Vagina (tissue), 2 donors: ENCODE measurements at regions not wholly inside any gene's neighbourhood (a gene's known extent, or its start where the extent isn't known, plus 50 kb on each side); places are given as distances from the start of the nearest gene placed in this dataset.

Source experiments
- DNase-seq, 2 donors: peaks; one replicate each; pipeline ENCODE4 v3.0.0-alpha.2; 2017; ENCODE audit errors: extremely low spot score in 2 of 2
- H3K27ac ChIP-seq: fragments of 200-600 bp; sonication (generic); one replicate; pipeline ENCODE4 v1.5.1; 2019
- H3K27me3 ChIP-seq: fragments of 200-600 bp; sonication (generic); one replicate; pipeline ENCODE4 v1.5.1; 2019
- H3K36me3 ChIP-seq, 2 donors: fragments of 200-600 bp; sonication (generic); one replicate each; pipeline ENCODE4 v1.5.1; 2017 to 2019
- H3K4me1 ChIP-seq: fragments of 200-600 bp; sonication (generic); one replicate; pipeline ENCODE4 v1.5.1; 2019
- H3K4me3 ChIP-seq, 2 donors: fragments of 200-600 bp; sonication (generic); 1 replicate in 1 of 2; 2 replicates in 1 of 2; pipeline ENCODE4 v1.5.1; 2016 to 2019
- H3K9me3 ChIP-seq: fragments of 200-600 bp; sonication (generic); one replicate; pipeline ENCODE4 v1.5.1; 2019
- CTCF ChIP-seq, 3 experiments: fragments of 450-650 bp in 2 of 3; fragments of 200-600 bp in 1 of 3; sonication (generic) in 1 of 3; IDR thresholded peaks; one replicate each; pipeline ENCODE4 v1.5.1; 2017 to 2019; ENCODE audit warnings: antibody characterized with exemption in 3 of 3, mild to moderate bottlenecking in 2 of 3, moderate library complexity in 2 of 3
- POLR2A ChIP-seq, 2 donors: fragments of 450-650 bp; IDR thresholded peaks; one replicate each; pipeline ENCODE4 v1.6.1; 2017; ENCODE audit warnings: antibody characterized with exemption in 2 of 2, mild to moderate bottlenecking in 2 of 2, moderate library complexity in 2 of 2
- POLR2AphosphoS5 ChIP-seq, 2 donors: sonication (generic); formaldehyde crosslinking; IDR thresholded peaks; one replicate each; pipeline ENCODE4 v1.9.0; 2017; ENCODE audit warnings: antibody characterized with exemption in 2 of 2, mild to moderate bottlenecking in 2 of 2, low read depth in 1 of 2; ENCODE audit not compliant: insufficient read depth in 1 of 2
- intact Hi-C: fragments of 100-400 bp; cut with DNase I; formaldehyde crosslinking; loops from one replicate; pipeline ENCODE4 v1.15.1; 2023

- Histone ChIP-seq H3K4me1 (no peaks in the 10 kb centered on the region), H3K9me3 (no peaks in the 10 kb centered on the region), H3K36me3 (no peaks in the 10 kb centered on the region), H3K27me3 (no peaks in the 10 kb centered on the region), H3K4me3 (no peak overlapping the region), H3K27ac (no peak overlapping the region)
- TF ChIP-seq CTCF (IDR thresholded peaks at IDR 0.05) (no peak), POLR2A (IDR thresholded peaks at IDR 0.05) (no peak), POLR2AphosphoS5 (IDR thresholded peaks at IDR 0.05; ENCODE audit: insufficient read depth in 1 of 2, low read depth in 1 of 2) (no peak)
- DNase-seq: no peak
- intact Hi-C loops: no loop called here
These were observed 395.7 kb upstream of the ST6GAL2 start for GRCh38 chr2:107281637-107282036.

- TF ChIP-seq POLR2A (IDR thresholded peaks at IDR 0.05): no peak
- TF ChIP-seq CTCF (IDR thresholded peaks at IDR 0.05): no peak
- TF ChIP-seq POLR2AphosphoS5 (IDR thresholded peaks at IDR 0.05; ENCODE audit: insufficient read depth in 1 of 2, low read depth in 1 of 2): no peak
- intact Hi-C loops: no loop called here
These were observed 396.2 kb upstream of the ST6GAL2 start for GRCh38 chr2:107282135-107282534.

GRCh38 chr2:107285621-107286299, 399.8 kb upstream of the ST6GAL2 start:
- intact Hi-C loops: no loop called here
- Histone ChIP-seq H3K27me3 (no peaks in the 10 kb centered on the region), H3K4me1 (no peaks in the 10 kb centered on the region), H3K9me3 (no peaks in the 10 kb centered on the region), H3K27ac (no peak overlapping the region), H3K4me3 (no peak overlapping the region), H3K36me3 (no peaks in the 10 kb centered on the region)
- TF ChIP-seq POLR2AphosphoS5 (IDR thresholded peaks at IDR 0.05; ENCODE audit: insufficient read depth in 1 of 2, low read depth in 1 of 2): no peak
- TF ChIP-seq POLR2A (IDR thresholded peaks at IDR 0.05): no peak
- no peak for TF ChIP-seq CTCF (IDR thresholded peaks at IDR 0.05)
- no peak for DNase-seq

More at GRCh38 chr2:107282135-107282534, 396.2 kb upstream of the ST6GAL2 start:
- H3K9me3 ChIP-seq: no peaks in the 10 kb centered on the region
- H3K27ac ChIP-seq: no peak overlapping the region
- H3K4me1 ChIP-seq: no peaks in the 10 kb centered on the region
- H3K27me3 ChIP-seq: no peaks in the 10 kb centered on the region
- no peak for DNase-seq
- H3K4me3 ChIP-seq: no peak overlapping the region
- no peaks in the 10 kb centered on the region for H3K36me3 ChIP-seq

GRCh38 chr2:107290041-107290440, 404.1 kb upstream of the ST6GAL2 start:
- Histone ChIP-seq H3K9me3 (no peaks in the 10 kb centered on the region), H3K4me1 (no peaks in the 10 kb centered on the region), H3K27ac (no peak overlapping the region), H3K36me3 (no peaks in the 10 kb centered on the region), H3K27me3 (no peaks in the 10 kb centered on the region), H3K4me3 (no peak overlapping the region)
- TF ChIP-seq CTCF (IDR thresholded peaks at IDR 0.05) (no peak), POLR2AphosphoS5 (IDR thresholded peaks at IDR 0.05; ENCODE audit: insufficient read depth in 1 of 2, low read depth in 1 of 2) (no peak), POLR2A (IDR thresholded peaks at IDR 0.05) (no peak)
- no peak for DNase-seq
- intact Hi-C loops: no loop called here

GRCh38 chr2:107303964-107304363, 418.0 kb upstream of the ST6GAL2 start:
- Histone ChIP-seq H3K27ac (no peak overlapping the region), H3K27me3 (no peaks in the 10 kb centered on the region), H3K4me1 (no peaks in the 10 kb centered on the region), H3K4me3 (no peak overlapping the region), H3K36me3 (no peaks in the 10 kb centered on the region), H3K9me3 (no peaks in the 10 kb centered on the region)
- TF ChIP-seq CTCF (IDR thresholded peaks at IDR 0.05): no peak
- no peak for TF ChIP-seq POLR2AphosphoS5 (IDR thresholded peaks at IDR 0.05; ENCODE audit: insufficient read depth in 1 of 2, low read depth in 1 of 2)
- TF ChIP-seq POLR2A (IDR thresholded peaks at IDR 0.05): no peak
- no peak for DNase-seq
- intact Hi-C loops: no loop called here
